H1 (cell line): ENCODE measurements at regions not wholly inside any gene's neighbourhood (a gene's known extent, or its start where the extent isn't known, plus 50 kb on each side); places are given as distances from the start of the nearest gene placed in this dataset.

Source experiments
- BACH1 ChIP-seq: IDR thresholded peaks from 2 replicates; pipeline ENCODE4 v1.6.1; 2012; ENCODE audit warnings: low read length, improper control_type of control experiment
- CEBPB ChIP-seq: IDR thresholded peaks from 2 replicates; pipeline ENCODE4 v1.6.1; 2012; ENCODE audit warnings: low read depth, low read length
- EZH2 ChIP-seq: fragments of 200-600 bp; sonication (generic); IDR thresholded peaks from 2 replicates; pipeline ENCODE4 v1.7.1; 2012; ENCODE audit warnings: low read depth, mild to moderate bottlenecking, moderate library complexity, low read length, inconsistent platforms; ENCODE audit not compliant: severe bottlenecking
- HDAC2 ChIP-seq, 2 experiments: fragments of 300-600 bp in 1 of 2; sonication (generic) in 1 of 2; IDR thresholded peaks; 2 replicates each; pipeline ENCODE4 v1.6.1; 2011 to 2012; ENCODE audit warnings: low read depth in 2 of 2, low read length in 2 of 2, mild to moderate bottlenecking in 2 of 2, moderate library complexity in 2 of 2, borderline replicate concordance in 1 of 2, inconsistent platforms in 1 of 2
- MAFK ChIP-seq: IDR thresholded peaks from 2 replicates; pipeline ENCODE4 v1.6.1; 2012; ENCODE audit warnings: low read depth, mild to moderate bottlenecking, improper control_type of control experiment, low read length
- NRF1 ChIP-seq: IDR thresholded peaks from 2 replicates; pipeline ENCODE4 v1.6.1; 2011; ENCODE audit warnings: mild to moderate bottlenecking, low read depth, low read length, improper control_type of control experiment
- TF ChIP-seq, protein P1 (sequence below), 3 experiments: IDR thresholded peaks; 1 replicate in 2 of 3; 2 replicates in 1 of 3; pipeline versions ENCODE4 v1.5.1 to v1.6.1; 2011; ENCODE audit warnings: low read length in 3 of 3, mild to moderate bottlenecking in 3 of 3, inconsistent platforms in 2 of 3, low read depth in 1 of 3, moderate library complexity in 1 of 3; ENCODE audit not compliant: insufficient read depth in 1 of 3; ENCODE audit errors: control extremely low read depth in 1 of 3
- TF ChIP-seq, protein P2 (sequence below): IDR thresholded peaks from 2 replicates; pipeline ENCODE4 v1.6.1; 2011; ENCODE audit warnings: low read length, improper control_type of control experiment

DNA sequence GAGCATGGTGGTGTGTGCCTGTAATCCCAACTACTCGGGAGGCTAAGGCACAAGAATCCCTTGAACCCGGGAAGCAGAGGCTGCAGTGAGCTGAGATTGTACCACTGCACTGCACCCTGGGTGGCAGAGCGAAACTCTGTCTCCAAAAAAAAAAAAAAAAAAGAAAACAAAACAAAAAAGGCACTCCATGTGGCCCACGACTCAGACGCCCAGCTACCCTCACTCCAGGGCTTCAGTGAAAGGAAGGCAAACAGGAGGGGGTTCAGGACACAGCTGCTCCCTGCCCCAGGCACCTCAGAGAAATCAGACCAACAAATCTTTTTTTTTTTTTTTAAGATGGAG is 91.7 kb downstream of the LITAF start:
- TF ChIP-seq, protein P1, sequence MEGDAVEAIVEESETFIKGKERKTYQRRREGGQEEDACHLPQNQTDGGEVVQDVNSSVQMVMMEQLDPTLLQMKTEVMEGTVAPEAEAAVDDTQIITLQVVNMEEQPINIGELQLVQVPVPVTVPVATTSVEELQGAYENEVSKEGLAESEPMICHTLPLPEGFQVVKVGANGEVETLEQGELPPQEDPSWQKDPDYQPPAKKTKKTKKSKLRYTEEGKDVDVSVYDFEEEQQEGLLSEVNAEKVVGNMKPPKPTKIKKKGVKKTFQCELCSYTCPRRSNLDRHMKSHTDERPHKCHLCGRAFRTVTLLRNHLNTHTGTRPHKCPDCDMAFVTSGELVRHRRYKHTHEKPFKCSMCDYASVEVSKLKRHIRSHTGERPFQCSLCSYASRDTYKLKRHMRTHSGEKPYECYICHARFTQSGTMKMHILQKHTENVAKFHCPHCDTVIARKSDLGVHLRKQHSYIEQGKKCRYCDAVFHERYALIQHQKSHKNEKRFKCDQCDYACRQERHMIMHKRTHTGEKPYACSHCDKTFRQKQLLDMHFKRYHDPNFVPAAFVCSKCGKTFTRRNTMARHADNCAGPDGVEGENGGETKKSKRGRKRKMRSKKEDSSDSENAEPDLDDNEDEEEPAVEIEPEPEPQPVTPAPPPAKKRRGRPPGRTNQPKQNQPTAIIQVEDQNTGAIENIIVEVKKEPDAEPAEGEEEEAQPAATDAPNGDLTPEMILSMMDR (IDR thresholded peaks at IDR 0.05; ENCODE audit: control extremely low read depth in 1 of 3, insufficient read depth in 1 of 3, low read depth in 1 of 3, low read length in 3 of 3), result no peak
- no peak for TF ChIP-seq EZH2
- TF ChIP-seq, protein P2, sequence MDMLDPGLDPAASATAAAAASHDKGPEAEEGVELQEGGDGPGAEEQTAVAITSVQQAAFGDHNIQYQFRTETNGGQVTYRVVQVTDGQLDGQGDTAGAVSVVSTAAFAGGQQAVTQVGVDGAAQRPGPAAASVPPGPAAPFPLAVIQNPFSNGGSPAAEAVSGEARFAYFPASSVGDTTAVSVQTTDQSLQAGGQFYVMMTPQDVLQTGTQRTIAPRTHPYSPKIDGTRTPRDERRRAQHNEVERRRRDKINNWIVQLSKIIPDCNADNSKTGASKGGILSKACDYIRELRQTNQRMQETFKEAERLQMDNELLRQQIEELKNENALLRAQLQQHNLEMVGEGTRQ, result no peak
- no peak for TF ChIP-seq CEBPB
- no peak for TF ChIP-seq BACH1
- TF ChIP-seq HDAC2 (IDR thresholded peaks at IDR 0.05; ENCODE audit: borderline replicate concordance in 1 of 2, low read depth in 2 of 2, low read length in 2 of 2), result no peak
- TF ChIP-seq MAFK, result no peak
- TF ChIP-seq NRF1, result no peak
